GM21717 (cell line): ENCODE measurements at regions not wholly inside any gene's neighbourhood (a gene's known extent, or its start where the extent isn't known, plus 50 kb on each side); places are given as distances from the start of the nearest gene placed in this dataset.
"Not testable (repeated sequence)": the region's sequence is repeated elsewhere in the genome, so short reads cannot be mapped to it uniquely, and the experiment has no call there.

Experiments used
- ATAC-seq: cut with Tn5 transposase; IDR thresholded peaks from one replicate; pipeline ENCODE4 v1.9.1; 2021; ENCODE audit warnings: mild to moderate bottlenecking, moderate library complexity; ENCODE audit not compliant: unreplicated experiment

DNA sequence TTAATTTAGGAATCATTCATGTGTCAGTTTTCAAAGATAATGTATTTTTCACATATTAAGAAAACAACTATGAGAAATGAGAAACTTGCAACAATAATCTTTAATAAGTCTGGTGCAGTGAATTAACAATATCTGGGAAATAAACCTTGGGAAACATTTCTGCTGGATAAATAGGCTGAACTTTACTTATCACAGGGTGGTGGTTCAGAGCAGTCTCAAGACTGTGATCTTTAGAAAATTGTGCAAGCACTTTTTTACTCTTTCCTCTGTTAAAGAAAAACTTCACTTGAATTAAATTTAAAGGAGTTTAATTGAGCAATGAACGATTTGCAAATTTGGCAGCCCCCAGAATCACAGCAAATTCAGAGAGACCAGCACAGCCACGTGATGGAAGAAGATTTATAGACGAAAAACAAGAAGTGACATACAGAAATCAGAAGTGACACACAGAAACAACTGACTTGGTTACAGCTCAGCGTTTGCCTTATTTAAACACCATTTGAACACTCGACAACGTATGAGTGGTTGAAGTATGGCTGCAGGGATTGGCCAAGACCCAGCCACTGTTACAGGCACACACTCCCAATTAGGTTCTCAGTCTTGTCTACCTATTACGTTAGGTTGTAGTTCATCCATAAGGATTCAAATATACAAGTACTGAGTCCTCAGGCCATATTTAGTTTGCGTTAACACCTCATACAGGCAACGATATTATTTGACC, 631.9 kb downstream of the SLCO4C1 start:
- no peak for ATAC-seq

DNA sequence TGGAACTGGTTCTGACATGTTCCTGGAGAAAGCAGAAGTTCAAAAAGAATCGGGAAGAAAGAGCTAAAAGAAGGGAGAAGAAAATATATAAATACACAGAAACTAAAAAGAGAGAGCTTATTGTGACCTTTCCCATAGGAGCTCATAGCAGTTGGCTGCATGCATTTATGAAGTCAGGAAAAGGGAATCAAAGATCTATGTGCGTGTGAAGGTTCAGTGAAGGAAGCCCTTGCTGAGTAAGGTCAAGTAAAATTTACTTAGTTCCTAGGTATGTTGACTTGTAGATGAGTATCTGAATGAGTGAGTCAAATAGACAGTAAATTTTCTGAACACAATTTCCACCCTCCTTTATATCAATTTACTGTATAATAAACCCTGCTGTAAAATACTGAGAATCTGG, 632.5 kb downstream of the SLCO4C1 start:
- no peak for ATAC-seq

GRCh38 chr5:101662263-101662662, 633.8 kb downstream of the SLCO4C1 start:
- no peak for ATAC-seq

DNA sequence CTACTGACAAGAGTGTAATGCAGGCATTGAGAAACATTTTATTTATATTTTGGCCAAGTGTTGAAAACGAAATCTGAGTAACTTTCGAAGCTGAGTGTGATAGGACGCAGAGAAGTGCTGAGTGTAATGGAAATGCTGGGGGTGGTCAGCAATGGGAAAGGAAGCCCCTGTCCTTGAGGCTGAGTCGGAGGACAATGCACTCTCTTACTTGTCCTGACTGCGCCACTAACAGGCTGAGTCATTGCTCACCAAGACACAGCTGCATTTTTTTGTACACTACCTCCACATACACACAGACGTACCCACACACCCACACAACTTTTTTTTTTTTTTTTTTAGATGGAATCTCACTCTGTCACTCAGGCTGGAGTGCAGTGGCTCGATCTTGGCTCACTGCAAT, 637.7 kb downstream of the SLCO4C1 start:
- no peak for ATAC-seq

DNA sequence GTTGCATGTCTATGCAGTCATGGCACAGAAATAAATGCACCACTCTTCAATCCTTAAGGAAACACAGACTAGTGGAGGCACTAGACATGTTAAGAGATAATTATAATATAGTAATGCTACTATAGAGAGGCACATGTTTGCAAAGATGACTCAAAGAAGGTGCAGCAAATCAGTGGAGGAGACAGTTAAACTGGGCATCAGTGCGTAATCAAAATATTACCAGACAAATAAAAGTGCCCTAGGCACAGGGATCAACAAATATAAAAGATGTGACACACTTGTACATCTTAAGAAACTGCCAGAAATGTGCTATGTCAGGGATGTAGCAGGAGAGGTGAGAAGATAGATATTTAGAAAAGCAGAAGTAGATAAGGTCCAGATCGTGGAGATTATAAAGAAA, 642.1 kb downstream of the SLCO4C1 start:
- ATAC-seq, result no peak

DNA sequence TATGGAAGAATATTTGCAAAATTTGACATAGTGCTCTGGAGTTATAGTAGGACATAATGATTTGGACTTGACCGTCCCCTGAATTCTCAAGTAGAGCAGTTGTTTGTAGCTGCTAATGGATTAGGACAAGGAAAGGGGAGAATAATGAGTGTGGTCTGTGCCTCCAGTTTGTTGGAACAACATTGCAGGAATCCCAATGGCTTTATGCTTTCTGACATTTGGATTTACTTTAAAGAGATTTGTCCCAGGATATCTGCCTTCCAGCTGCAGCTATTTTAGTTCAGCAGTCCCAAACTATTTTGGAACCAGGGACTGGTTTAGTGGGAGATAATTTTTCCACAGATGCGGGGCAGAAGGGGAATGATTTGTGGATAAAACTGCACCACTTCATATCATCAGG, 648.2 kb downstream of the SLCO4C1 start:
- no peak for ATAC-seq

- ATAC-seq, result no peak
Measured at GRCh38 chr5:101643794-101644193, 652.3 kb downstream of the SLCO4C1 start.

GRCh38 chr5:101637599-101637998, 658.5 kb downstream of the SLCO4C1 start:
- no peak for ATAC-seq

DNA sequence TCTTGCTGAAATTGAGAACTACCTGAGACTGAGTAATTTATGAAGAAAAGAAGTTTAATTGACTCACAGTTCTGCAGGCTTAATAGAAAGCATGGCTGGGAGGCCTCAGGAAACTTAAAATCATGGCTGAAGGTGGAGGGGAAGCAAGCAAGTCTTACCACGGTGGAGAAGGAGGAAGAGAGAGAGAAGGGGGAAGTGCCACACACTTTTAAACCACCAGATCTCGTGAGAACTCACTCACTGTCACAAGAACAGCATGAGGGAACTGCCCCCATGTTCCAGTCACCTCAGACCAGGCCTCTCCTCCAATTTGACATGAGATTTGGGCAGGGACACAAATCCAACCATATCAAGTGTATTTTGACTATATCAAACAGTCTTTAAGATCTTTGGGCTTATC, 668.3 kb downstream of the SLCO4C1 start:
- ATAC-seq, result not testable (repeated sequence)

GRCh38 chr5:101626572-101626971, 669.5 kb downstream of the SLCO4C1 start:
- no peak for ATAC-seq

- ATAC-seq, result no peak
Measured at GRCh38 chr5:101611039-101611438, 685.0 kb downstream of the SLCO4C1 start.

DNA sequence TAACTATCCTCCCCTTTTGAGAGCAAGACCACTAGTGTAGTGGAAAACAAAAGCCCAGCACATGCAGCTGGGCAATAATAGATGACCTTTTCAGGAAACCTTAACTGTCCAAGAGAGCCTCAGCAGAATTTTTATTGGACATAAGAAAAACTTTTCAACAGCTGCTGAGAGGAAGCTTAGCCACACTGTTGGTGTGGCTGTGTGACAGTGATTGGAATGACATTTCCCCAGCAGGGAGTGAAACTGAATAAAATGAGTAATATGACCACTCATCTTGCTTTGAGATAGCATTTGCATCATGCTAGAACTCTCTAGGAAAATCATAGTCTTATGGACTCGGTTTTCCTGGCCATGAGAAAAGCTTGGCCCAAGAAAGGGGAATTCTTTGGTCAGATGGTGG, 687.8 kb downstream of the SLCO4C1 start:
- ATAC-seq, result no peak

- no peak for ATAC-seq
Measured at GRCh38 chr5:101605700-101606099, 690.4 kb downstream of the SLCO4C1 start.

GRCh38 chr5:101600614-101601013, 695.5 kb downstream of the SLCO4C1 start:
- ATAC-seq, result no peak

- peak; percentile 73 for ATAC-seq
Measured at GRCh38 chr5:101590384-101590783, 687.3 kb upstream of the ST8SIA4 start.

- no peak for ATAC-seq
Measured at GRCh38 chr5:101585366-101585765, 682.3 kb upstream of the ST8SIA4 start.

- ATAC-seq, result no peak
Measured at GRCh38 chr5:101580591-101580990, 677.5 kb upstream of the ST8SIA4 start.

GRCh38 chr5:101574017-101574416, 670.9 kb upstream of the ST8SIA4 start:
- no peak for ATAC-seq

DNA sequence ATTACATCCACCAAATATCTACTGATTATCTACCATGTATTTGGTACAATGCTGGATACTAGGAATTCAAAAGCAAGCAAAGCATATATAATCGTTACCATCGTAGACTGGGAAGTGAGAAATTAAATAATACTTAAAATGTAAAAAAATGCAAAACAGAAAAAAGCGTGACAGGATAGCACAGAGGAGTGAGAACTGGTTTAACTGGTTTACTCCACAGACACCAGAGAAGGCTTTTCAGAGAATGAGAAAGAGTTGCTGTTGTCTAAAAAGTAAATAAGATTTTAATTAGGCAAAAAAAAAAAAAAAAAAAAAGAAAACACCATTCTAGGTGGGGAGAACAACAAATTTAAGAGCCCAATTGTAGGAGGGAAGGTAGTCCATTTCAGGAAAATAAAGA, 657.9 kb upstream of the ST8SIA4 start:
- ATAC-seq, result no peak

GRCh38 chr5:101543780-101544179, 640.7 kb upstream of the ST8SIA4 start:
- no peak for ATAC-seq

- no peak for ATAC-seq
Measured at GRCh38 chr5:101539315-101539714, 636.2 kb upstream of the ST8SIA4 start.

DNA sequence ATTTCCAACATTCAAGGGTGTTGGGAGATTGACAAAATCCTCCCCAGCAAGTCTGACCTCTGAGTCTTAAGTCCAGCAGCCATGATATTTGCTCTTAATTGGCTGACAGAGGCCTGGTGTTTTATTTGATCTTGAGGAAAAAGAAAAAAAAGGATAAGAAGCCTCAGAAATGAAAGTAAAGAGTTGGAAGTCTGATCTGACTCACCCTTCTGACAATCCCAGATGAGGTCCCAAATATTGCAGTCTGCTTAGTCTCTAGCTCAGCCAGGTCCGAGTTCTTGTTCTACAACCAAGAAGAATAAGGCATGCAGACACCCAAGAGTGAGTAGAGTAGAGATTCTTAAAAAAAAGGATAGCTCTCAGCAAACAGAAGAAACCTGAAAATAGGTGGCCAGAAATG, 632.5 kb upstream of the ST8SIA4 start:
- no peak for ATAC-seq

GRCh38 chr5:101534491-101535110, 631.5 kb upstream of the ST8SIA4 start:
- no peak for ATAC-seq
